Astrocyte of the cerebellum (primary cell): ENCODE measurements at regions not wholly inside any gene's neighbourhood (a gene's known extent, or its start where the extent isn't known, plus 50 kb on each side); places are given as distances from the start of the nearest gene placed in this dataset.
A peak's percentile ranks its signal among the peaks of the same experiment; 100 is the strongest.

Experiments used
- DNase-seq: peaks from one replicate; pipeline ENCODE4 v3.0.0-alpha.2; 2011; ENCODE audit warnings: low read depth
- H3K4me3 ChIP-seq: 2 replicates; pipeline ENCODE4 v1.5.1; 2011; ENCODE audit warnings: mild to moderate bottlenecking, low read depth, low read length, moderate library complexity
- in situ Hi-C: cut with HindIII; loops from 2 replicates; pipeline ENCODE4 v1.10.0; 2017; ENCODE audit warnings: low sequenced_read_pairs
- TF ChIP-seq, protein P1 (sequence below): IDR thresholded peaks from 2 replicates; pipeline ENCODE4 v1.5.1; 2012; ENCODE audit warnings: low read length, low read depth, moderate library complexity, mild to moderate bottlenecking; ENCODE audit errors: missing control alignments

DNA sequence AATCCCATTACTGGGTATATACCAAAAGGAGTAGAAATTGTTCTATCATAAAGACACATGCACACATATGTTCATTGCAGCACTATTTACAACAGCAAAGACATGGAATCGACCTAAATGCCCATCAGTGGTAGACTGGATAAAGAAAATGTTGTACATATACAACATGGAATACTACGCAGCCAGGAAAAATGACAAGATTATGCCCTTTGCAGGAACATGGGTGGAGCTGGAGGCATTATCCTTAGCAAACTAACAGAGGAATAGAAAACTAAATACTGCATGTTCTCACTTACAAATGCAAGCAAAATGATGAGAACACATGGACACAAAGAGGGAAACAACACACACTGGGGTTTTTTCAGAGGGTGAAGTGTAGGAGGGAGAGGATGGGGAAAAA, 300.2 kb downstream of the BAMBI start:
- DNase-seq: no peak
- no peak overlapping the region for H3K4me3 ChIP-seq
- TF ChIP-seq, protein P1, sequence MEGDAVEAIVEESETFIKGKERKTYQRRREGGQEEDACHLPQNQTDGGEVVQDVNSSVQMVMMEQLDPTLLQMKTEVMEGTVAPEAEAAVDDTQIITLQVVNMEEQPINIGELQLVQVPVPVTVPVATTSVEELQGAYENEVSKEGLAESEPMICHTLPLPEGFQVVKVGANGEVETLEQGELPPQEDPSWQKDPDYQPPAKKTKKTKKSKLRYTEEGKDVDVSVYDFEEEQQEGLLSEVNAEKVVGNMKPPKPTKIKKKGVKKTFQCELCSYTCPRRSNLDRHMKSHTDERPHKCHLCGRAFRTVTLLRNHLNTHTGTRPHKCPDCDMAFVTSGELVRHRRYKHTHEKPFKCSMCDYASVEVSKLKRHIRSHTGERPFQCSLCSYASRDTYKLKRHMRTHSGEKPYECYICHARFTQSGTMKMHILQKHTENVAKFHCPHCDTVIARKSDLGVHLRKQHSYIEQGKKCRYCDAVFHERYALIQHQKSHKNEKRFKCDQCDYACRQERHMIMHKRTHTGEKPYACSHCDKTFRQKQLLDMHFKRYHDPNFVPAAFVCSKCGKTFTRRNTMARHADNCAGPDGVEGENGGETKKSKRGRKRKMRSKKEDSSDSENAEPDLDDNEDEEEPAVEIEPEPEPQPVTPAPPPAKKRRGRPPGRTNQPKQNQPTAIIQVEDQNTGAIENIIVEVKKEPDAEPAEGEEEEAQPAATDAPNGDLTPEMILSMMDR: no peak
- in situ Hi-C loops: no loop called here

DNA sequence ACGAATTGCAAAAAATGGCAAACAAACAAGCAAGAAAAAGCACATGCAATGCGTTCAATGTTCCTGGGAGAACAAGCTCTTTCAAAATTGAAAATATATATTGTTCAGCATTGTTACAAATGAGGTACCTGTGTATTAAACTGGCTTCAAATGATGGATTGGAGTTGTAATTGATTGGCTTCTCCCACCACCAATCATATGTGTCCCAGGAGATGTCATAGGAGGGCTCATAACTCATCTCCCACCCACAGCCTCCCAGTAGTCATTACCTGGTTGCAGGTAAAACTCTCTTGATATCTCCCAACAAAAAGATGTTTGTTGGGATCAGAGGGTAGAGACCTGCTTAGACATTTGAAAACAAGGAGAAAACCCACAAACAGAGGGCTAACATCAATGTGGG, 302.9 kb downstream of the BAMBI start:
- TF ChIP-seq, protein P1: no peak
- H3K4me3 ChIP-seq: no peak overlapping the region
- DNase-seq: no peak
- in situ Hi-C loops: no loop called here

DNA sequence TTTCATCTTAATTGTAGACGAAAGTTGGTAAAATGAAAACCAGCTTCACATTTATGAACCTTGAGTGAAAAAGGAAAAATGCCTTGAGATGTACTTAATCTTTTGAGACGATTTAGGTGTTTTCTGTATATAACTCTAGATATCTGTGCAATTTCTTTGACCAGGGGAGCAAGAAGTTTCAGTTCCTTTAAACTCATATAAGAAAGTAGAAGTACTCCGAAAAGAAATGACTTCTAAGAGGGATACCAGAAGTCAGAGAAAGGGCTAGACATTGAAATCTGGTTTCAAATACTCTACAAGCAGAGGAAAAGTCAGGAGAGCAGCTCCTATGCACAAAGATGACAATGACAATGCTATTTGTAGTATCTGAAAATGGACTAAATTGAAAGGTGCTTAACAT, 303.7 kb downstream of the BAMBI start:
- DNase-seq: no peak
- in situ Hi-C loops: no loop called here
- TF ChIP-seq, protein P1: no peak
- no peak overlapping the region for H3K4me3 ChIP-seq

DNA sequence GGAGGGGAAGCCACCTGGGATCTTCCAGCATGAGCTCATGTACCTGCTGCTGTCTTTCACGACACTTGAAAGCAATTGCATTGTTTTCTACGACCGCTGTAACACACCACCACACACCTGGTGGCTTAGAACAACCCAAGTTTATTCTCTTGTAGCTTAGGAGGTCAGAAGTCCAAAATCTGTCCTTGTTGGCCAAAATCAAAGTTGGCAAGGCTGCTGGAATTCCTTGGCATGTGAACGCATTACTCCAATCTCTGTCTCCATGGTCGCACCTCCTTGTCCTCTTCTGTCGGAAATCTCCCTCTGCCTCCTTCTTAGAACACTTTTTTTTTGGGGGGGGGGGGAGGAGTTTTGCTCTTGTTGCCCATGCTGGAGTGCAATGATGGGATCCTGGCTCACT, 305.7 kb downstream of the BAMBI start:
- TF ChIP-seq, protein P1: no peak
- DNase-seq: no peak
- H3K4me3 ChIP-seq: no peak overlapping the region
- in situ Hi-C loops: no loop called here

DNA sequence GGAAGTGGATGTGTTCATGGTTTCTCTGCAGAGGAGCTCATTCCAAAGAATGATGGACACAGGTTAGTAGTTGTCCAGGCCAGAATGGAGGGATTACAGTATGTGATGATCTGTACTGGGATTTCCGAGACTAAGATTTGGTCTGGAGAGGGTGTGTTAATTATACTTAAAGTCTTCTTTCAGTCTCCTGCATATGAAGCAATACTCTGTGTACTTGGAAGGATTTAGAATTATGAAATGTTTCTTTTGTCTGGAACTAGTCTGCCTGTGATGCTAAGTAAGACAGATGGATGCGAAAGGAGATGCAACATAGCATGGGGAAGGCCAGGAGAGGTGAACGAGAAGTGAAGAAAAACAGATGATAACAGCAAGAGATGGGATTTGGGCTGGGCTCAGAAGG, 305.1 kb upstream of the LYZL1 start:
- DNase-seq: no peak
- in situ Hi-C loops: no loop called here

DNA sequence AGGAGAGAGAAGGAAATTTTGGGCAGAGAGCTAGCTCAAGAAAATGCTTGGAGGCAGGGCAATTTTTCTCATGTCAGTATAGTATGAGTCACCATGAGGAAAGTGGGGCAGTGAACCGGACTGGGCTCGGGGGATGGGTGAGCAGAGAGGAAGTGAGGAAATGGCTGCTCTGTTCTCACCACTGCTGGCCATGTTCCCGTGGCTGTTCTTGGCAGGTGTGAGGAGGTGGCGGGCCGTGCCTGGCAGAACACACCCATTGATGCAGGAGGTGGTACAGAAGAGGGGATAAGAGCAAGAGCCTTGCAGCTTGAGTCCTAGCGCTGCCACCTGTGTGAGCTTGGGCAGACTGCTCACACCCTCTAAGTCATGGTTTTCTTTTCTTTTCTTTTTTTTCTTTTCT, 304.4 kb upstream of the LYZL1 start:
- TF ChIP-seq, protein P1: no peak
- in situ Hi-C loops: no loop called here
- peak; percentile 65 for DNase-seq
- no peak overlapping the region for H3K4me3 ChIP-seq

More for the DNA sequence above, 305.1 kb upstream of the LYZL1 start:
- TF ChIP-seq, protein P1: no peak
- no peak overlapping the region for H3K4me3 ChIP-seq
